Kidney (tissue), 13 donors: ENCODE measurements at regions not wholly inside any gene's neighbourhood (a gene's known extent, or its start where the extent isn't known, plus 50 kb on each side); places are given as distances from the start of the nearest gene placed in this dataset.

Experiments used
- DNase-seq, 5 donors: peaks; one replicate each; pipeline ENCODE4 v3.0.0-alpha.2; 2013 to 2020
- FAIRE-seq: peaks from 2 replicates; lab custom pipeline; 2012; peaks lifted over from hg19 to GRCh38; lab: Jason Lieb, UNC
- H3K27ac ChIP-seq, 2 donors: one replicate each; pipeline ENCODE4 v1.7.0; 2013; ENCODE audit warnings: low read depth in 2 of 2, low read length in 2 of 2, inconsistent platforms in 1 of 2
- H3K27me3 ChIP-seq: one replicate; pipeline ENCODE4 v1.7.1; 2013; ENCODE audit warnings: low read length, inconsistent platforms; ENCODE audit not compliant: control insufficient read depth, insufficient read depth
- H3K36me3 ChIP-seq, 3 donors: one replicate each; pipeline versions ENCODE4 v1.7.0 to v1.7.1; 2013; ENCODE audit warnings: low read length in 3 of 3, control low read depth in 1 of 3, inconsistent platforms in 1 of 3; ENCODE audit not compliant: insufficient read depth in 3 of 3, control insufficient read depth in 2 of 3
- H3K4me1 ChIP-seq, 3 donors: one replicate each; pipeline versions ENCODE4 v1.7.0 to v1.7.1; 2013; ENCODE audit warnings: low read length in 3 of 3, inconsistent platforms in 1 of 3, low read depth in 1 of 3; ENCODE audit not compliant: control insufficient read depth in 2 of 3, insufficient read depth in 2 of 3
- H3K4me3 ChIP-seq, 3 donors: one replicate each; pipeline versions ENCODE4 v1.7.0 to v1.8.1; 2013; ENCODE audit warnings: low read length in 3 of 3, control low read depth in 1 of 3, inconsistent platforms in 1 of 3
- H3K9ac ChIP-seq, 3 donors: one replicate each; pipeline versions ENCODE4 v1.7.0 to v1.7.1; 2013; ENCODE audit warnings: low read length in 3 of 3, control low read depth in 1 of 3, inconsistent platforms in 1 of 3
- H3K9me3 ChIP-seq, 3 donors: one replicate each; pipeline versions ENCODE4 v1.7.0 to v1.7.1; 2013; ENCODE audit warnings: low read length in 3 of 3, control low read depth in 1 of 3, inconsistent platforms in 1 of 3; ENCODE audit not compliant: control insufficient read depth in 2 of 3, insufficient read depth in 1 of 3
- CTCF ChIP-seq: IDR thresholded peaks from 3 replicates; pipeline ENCODE4 v1.5.1; 2012; ENCODE audit warnings: mild to moderate bottlenecking, moderate library complexity, borderline replicate concordance; ENCODE audit not compliant: insufficient read depth; ENCODE audit errors: extremely low read depth
- intact Hi-C: fragments of 100-400 bp; cut with DNase I; formaldehyde crosslinking; loops from one replicate; pipeline ENCODE4 v1.11.1; 2022
- donor health status: control.
- donor health status: control.
- donor health status: control.
- donor health status: control.
- donor health status: control.
- donor health status: DM: yes; HTN: yes; CAD: no.
- donor health status: Normal renal cell carcinoma (clear cell type).

- DNase-seq (peak in 1 of 5 donors; percentile 67), FAIRE-seq (no peak)
- H3K4me3 ChIP-seq, result no peak overlapping the region
- H3K9me3 ChIP-seq, result no peaks in the 10 kb centered on the region
- no peak overlapping the region for H3K27ac ChIP-seq
- intact Hi-C loops, result no loop called here
- H3K36me3 ChIP-seq, result no peaks in the 10 kb centered on the region
- H3K9ac ChIP-seq, result no peak overlapping the region
- TF ChIP-seq CTCF, result no peak
- H3K27me3 ChIP-seq, result no peaks in the 10 kb centered on the region
- H3K4me1 ChIP-seq, result peaks cover 3 to 13% (median 3%) of the 10 kb centered on the region in 3 donors
Measured at GRCh38 chr9:79977074-79977435, 405.3 kb downstream of the TLE4 start.

GRCh38 chr9:79976257-79977073 lies 404.7 kb downstream of the TLE4 start:
- Histone ChIP-seq H3K4me1 (peaks cover 3 to 13% (median 3%) of the 10 kb centered on the region in 3 donors), H3K4me3 (peak overlapping the region in 2 of 3 donors; percentile 40 to 55), H3K27me3 (no peaks in the 10 kb centered on the region), H3K9ac (no peak overlapping the region), H3K36me3 (no peaks in the 10 kb centered on the region), H3K27ac (peak overlapping the region in 1 of 2 donors; percentile 15), H3K9me3 (no peaks in the 10 kb centered on the region)
- TF ChIP-seq CTCF, result no peak
- FAIRE-seq (no peak), DNase-seq (peak in 4 of 5 donors; percentile 59 to 89 (median 71))
- intact Hi-C loops, result no loop called here

DNA sequence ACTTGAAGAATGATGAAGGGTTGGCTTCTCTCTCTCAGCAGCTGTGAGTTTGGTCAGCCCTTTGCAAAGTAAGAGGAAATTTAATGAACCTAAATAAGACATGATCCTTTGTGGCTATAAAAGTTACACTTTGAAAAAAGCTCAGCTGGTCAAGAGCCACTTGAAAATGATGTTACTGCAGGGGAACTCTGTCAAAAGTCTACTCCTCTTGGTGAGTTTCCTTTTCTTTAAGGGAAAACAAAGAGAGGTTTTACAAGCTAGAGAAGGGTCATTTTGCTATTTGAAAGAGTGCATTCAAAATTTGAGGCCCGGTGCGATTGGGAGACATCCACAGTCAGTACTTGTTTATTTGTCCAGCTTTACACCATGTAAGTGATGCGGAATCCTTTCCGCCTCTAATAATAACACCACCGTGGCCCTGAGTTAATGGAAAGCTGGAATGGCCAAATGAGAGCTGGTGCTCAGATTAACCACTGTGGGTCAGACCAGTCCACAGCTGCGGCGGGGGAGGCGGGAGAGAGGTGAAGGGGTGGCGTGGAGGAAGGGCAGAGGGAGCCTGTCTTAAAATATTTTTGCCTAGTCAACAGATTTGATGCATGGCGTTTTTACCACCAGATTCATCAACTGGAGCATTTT lies 404.0 kb downstream of the TLE4 start:
- H3K27me3 ChIP-seq, result no peaks in the 10 kb centered on the region
- no peak for FAIRE-seq
- peak overlapping the region in 1 of 2 donors; percentile 24 for H3K27ac ChIP-seq
- peak overlapping the region in 2 of 3 donors; percentile 40 to 55 for H3K4me3 ChIP-seq
- peak; percentile 32 for TF ChIP-seq CTCF
- H3K36me3 ChIP-seq, result no peaks in the 10 kb centered on the region
- no peaks in the 10 kb centered on the region for H3K9me3 ChIP-seq
- H3K4me1 ChIP-seq, result peaks cover 3 to 13% (median 3%) of the 10 kb centered on the region in 3 donors
- H3K9ac ChIP-seq, result no peak overlapping the region
- intact Hi-C loops, result no loop called here
- peak; percentile 75 to 80 (median 76) for DNase-seq
